IMR-90 (cell line): ENCODE measurements at regions not wholly inside any gene's neighbourhood (a gene's known extent, or its start where the extent isn't known, plus 50 kb on each side); places are given as distances from the start of the nearest gene placed in this dataset.
"Not testable (repeated sequence)": the region's sequence is repeated elsewhere in the genome, so short reads cannot be mapped to it uniquely, and the experiment has no call there.

ENCODE experiments used
- CTCF ChIP-seq: conservative IDR thresholded peaks from 2 replicates; pipeline ENCODE4 v1.5.1; 2012; ENCODE audit warnings: mild to moderate bottlenecking, low read depth, low read length, improper control_type of control experiment
- FOS ChIP-seq: fragments of 150-350 bp; IDR thresholded peaks from 2 replicates; pipeline ENCODE4 v1.6.1; 2016; ENCODE audit warnings: low read depth, low read length
- POLR2A ChIP-seq: IDR thresholded peaks from 2 replicates; pipeline ENCODE4 v1.6.1; 2012; ENCODE audit warnings: mild to moderate bottlenecking, low read depth, low read length
- RFX5 ChIP-seq: IDR thresholded peaks from 2 replicates; pipeline ENCODE4 v1.8.0; 2012; ENCODE audit warnings: low read depth, mild to moderate bottlenecking, low read length, moderate library complexity

DNA sequence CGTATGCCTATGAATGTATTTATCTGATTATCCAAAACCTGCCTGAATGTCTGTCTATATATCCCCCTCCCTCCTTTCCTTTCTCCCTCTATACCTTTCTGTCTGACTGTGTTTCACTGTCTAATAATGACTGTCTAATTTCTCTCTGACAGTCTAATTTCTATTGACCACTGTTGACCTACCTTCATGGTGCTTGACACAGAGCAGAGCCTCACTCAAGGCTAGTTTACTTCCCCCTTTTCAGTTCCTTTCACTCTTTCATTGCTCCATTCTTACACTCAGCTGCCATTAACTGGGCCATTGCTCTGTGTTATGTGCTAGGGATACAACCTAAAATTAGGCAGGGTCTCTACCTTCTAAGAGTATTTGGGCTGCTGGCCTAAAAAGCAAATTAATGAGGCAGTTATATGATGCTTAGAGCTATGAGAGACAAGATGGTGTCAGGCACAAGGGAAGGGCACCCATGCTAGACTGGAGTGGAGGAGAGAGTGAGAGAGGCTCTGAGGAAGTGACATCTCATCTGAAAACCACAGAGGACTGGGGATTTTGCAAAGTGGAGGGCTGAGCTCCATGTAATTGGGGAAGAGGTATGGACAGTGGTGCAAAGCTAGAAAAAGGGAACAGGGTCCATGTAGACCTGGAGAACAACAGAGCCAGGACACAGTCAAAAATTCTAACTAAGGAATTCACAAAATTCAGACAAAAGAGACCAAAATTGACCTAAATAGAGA, 348.6 kb upstream of the CHRNA7 start:
- TF ChIP-seq POLR2A, CTCF, RFX5, FOS: not testable (repeated sequence)
